ENCODE measurements at regions not wholly inside any gene's neighbourhood (a gene's known extent, or its start where the extent isn't known, plus 50 kb on each side); places are given as distances from the start of the nearest gene placed in this dataset.

DNA sequence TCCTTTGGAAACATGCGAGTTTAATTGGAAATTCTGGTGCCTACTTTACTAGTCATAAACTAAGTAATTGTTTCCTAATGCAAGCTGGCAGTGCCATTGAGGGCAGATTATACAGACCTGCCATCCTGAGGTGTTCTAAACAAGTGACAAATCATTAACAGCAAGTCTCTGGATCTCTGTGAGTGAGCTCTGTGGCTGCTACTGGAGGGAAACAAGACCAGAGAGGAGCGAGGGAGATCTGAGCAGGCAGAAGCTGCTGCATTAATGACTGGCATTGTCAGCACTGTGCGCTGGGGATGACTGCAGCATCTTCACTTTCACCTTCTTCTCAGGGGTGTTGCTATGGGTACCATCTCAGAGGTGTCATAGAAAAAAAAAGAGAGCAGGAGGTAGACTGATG is 308.4 kb upstream of the DPH6 start:
- ChIA-PET CTCF (no interaction called here), SMC1A (ENCODE audit: uncharacterized antibody, unreplicated experiment) (no interaction called here), POLR2A (no interaction called here), RAD21 (ENCODE audit: unreplicated experiment) (no interaction called here)
- FAIRE-seq (no peak), ATAC-seq (no peak), DNase-seq (ENCODE audit: low read depth, low spot score) (no peak)
- H3K27me3 ChIP-seq (replicated peaks in 1 of 2; ENCODE audit: control insufficient read depth in 2 of 2, insufficient read depth in 2 of 2, low read length in 1 of 2) = no peaks in the 10 kb centered on the region
- no peaks in the 10 kb centered on the region for H3K79me2 ChIP-seq (ENCODE audit: control insufficient read depth, insufficient read depth, low read length)
- no TSS peak for BruUV-seq (replicated peaks)
- H3K36me3 ChIP-seq (ENCODE audit: control insufficient read depth in 2 of 2, insufficient read depth in 2 of 2, low read length in 1 of 2) = no peaks in the 10 kb centered on the region
- TF ChIP-seq ZZZ3 (IDR thresholded peaks at IDR 0.05; ENCODE audit: control insufficient read depth, insufficient read length, low read depth) (no peak), MYB (IDR thresholded peaks at IDR 0.05; ENCODE audit: borderline replicate concordance, low read depth, low read length) (no peak), ESRRA (IDR thresholded peaks at IDR 0.05; ENCODE audit: low read length) (no peak), RBBP5 (conservative IDR thresholded peaks at IDR 0.05) (no peak), NR2F1 (conservative IDR thresholded peaks at IDR 0.05) (no peak), BACH1 (IDR thresholded peaks at IDR 0.05; ENCODE audit: borderline replicate concordance) (no peak), CHD1 (IDR thresholded peaks at IDR 0.05; ENCODE audit: low read depth, low read length) (no peak), DPF2 (IDR thresholded peaks at IDR 0.05) (no peak), JUND (IDR thresholded peaks at IDR 0.05; ENCODE audit: low read depth, low read length) (no peak), NFYA (IDR thresholded peaks at IDR 0.05; ENCODE audit: borderline replicate concordance, low read depth, low read length) (no peak), IRF5 (IDR thresholded peaks at IDR 0.05; ENCODE audit: borderline replicate concordance) (no peak), ATF7 (IDR thresholded peaks at IDR 0.05; ENCODE audit: low read depth) (no peak)
- H3K9ac ChIP-seq (ENCODE audit: control insufficient read depth, insufficient read depth, low read length) = no peak overlapping the region
- H3K4me3 ChIP-seq = no peak overlapping the region
- no peak overlapping the region for H3K4me2 ChIP-seq (ENCODE audit: control insufficient read depth, insufficient read depth)
- H2AFZ ChIP-seq (ENCODE audit: control insufficient read depth, low read depth, low read length) = no peak overlapping the region
- no peaks in the 10 kb centered on the region for H3K4me1 ChIP-seq (ENCODE audit: control insufficient read depth, insufficient read depth, low read length)
- in situ Hi-C loops (cut with MboI) = no loop called here
- H3K9me3 ChIP-seq (replicated peaks; ENCODE audit: control insufficient read depth, insufficient read depth, low read length) = no peaks in the 10 kb centered on the region
- WGBS (ENCODE audit: insufficient coverage, insufficient replicate concordance, low lambda C conversion rate, missing lambda C conversion rate) = 53% methylated on average over 3 of the region's 3 CpGs
- no peak overlapping the region for H3K27ac ChIP-seq (ENCODE audit: control insufficient read depth, insufficient read depth)
- H4K20me1 ChIP-seq (ENCODE audit: control insufficient read depth, insufficient read depth) = no peaks in the 10 kb centered on the region
- intact Hi-C loops (cut with micrococcal nuclease; ENCODE audit: unreplicated experiment) = no loop called here

Measured in GM12878 (cell line).